Lower lobe of right lung (tissue), 2 donors: ENCODE measurements at regions not wholly inside any gene's neighbourhood (a gene's known extent, or its start where the extent isn't known, plus 50 kb on each side); places are given as distances from the start of the nearest gene placed in this dataset.

Experiments used
- ATAC-seq, 2 donors: fragments of 200-7000 bp; cut with Tn5 transposase; one replicate each; pipeline ENCODE4 v1.9.1; 2020 to 2022; ENCODE audit warnings: mild to moderate bottlenecking in 2 of 2, moderate library complexity in 2 of 2
- DNase-seq: peaks from one replicate; pipeline ENCODE4 v3.0.0-alpha.2; 2020
- H3K27ac ChIP-seq: fragments of 200-600 bp; one replicate; pipeline ENCODE4 v1.8.0; 2022
- H3K27me3 ChIP-seq: fragments of 200-600 bp; one replicate; pipeline ENCODE4 v1.8.0; 2022; ENCODE audit warnings: low read depth
- H3K36me3 ChIP-seq: fragments of 200-600 bp; one replicate; pipeline ENCODE4 v1.8.0; 2022; ENCODE audit warnings: mild to moderate bottlenecking
- H3K4me1 ChIP-seq: fragments of 200-600 bp; one replicate; pipeline ENCODE4 v1.8.0; 2022
- H3K4me3 ChIP-seq: fragments of 200-600 bp; one replicate; pipeline ENCODE4 v1.8.0; 2022; ENCODE audit warnings: mild to moderate bottlenecking
- H3K9me3 ChIP-seq: fragments of 200-600 bp; one replicate; pipeline ENCODE4 v1.8.0; 2022
- CTCF ChIP-seq: fragments of 200-600 bp; IDR thresholded peaks from one replicate; pipeline ENCODE4 v1.8.0; 2022; ENCODE audit warnings: antibody characterized with exemption, mild to moderate bottlenecking
- intact Hi-C: fragments of 100-400 bp; cut with DNase I; formaldehyde crosslinking; loops from one replicate; pipeline ENCODE4 v1.11.0; 2022
- donor health status: DM: no; HTN: yes; CAD: no; lungs with severe emphysema.

- DNase-seq = no peak
- Histone ChIP-seq H3K4me3 (no peak overlapping the region), H3K4me1 (no peaks in the 10 kb centered on the region), H3K27ac (no peak overlapping the region), H3K36me3 (no peaks in the 10 kb centered on the region), H3K27me3 (no peaks in the 10 kb centered on the region), H3K9me3 (no peaks in the 10 kb centered on the region)
- no peak for ATAC-seq
- intact Hi-C loops = no loop called here
- no peak for TF ChIP-seq CTCF
These were observed 2372.1 kb downstream of the MAT2B start for GRCh38 chr5:165877475-165877874.

GRCh38 chr5:165881259-165881658, 2375.8 kb downstream of the MAT2B start:
- Histone ChIP-seq H3K27ac (no peak overlapping the region), H3K9me3 (no peaks in the 10 kb centered on the region), H3K4me3 (no peak overlapping the region), H3K27me3 (no peaks in the 10 kb centered on the region), H3K4me1 (no peaks in the 10 kb centered on the region), H3K36me3 (no peaks in the 10 kb centered on the region)
- no peak for TF ChIP-seq CTCF
- DNase-seq = no peak
- ATAC-seq = no peak
- intact Hi-C loops = no loop called here

- Histone ChIP-seq H3K36me3 (no peaks in the 10 kb centered on the region), H3K4me1 (no peaks in the 10 kb centered on the region), H3K27me3 (no peaks in the 10 kb centered on the region), H3K9me3 (no peaks in the 10 kb centered on the region), H3K4me3 (no peak overlapping the region), H3K27ac (no peak overlapping the region)
- intact Hi-C loops = no loop called here
- ATAC-seq (no peak), DNase-seq (no peak)
- TF ChIP-seq CTCF = no peak
These were observed 2376.7 kb downstream of the MAT2B start for GRCh38 chr5:165882099-165882498.

GRCh38 chr5:165885623-165886350, 2380.4 kb downstream of the MAT2B start:
- intact Hi-C loops = no loop called here
- ATAC-seq (no peak), DNase-seq (no peak)
- Histone ChIP-seq H3K4me3 (no peak overlapping the region), H3K36me3 (no peaks in the 10 kb centered on the region), H3K27me3 (no peaks in the 10 kb centered on the region), H3K4me1 (no peaks in the 10 kb centered on the region), H3K27ac (no peak overlapping the region), H3K9me3 (no peaks in the 10 kb centered on the region)
- TF ChIP-seq CTCF = no peak

- Histone ChIP-seq H3K9me3 (no peaks in the 10 kb centered on the region), H3K4me1 (no peaks in the 10 kb centered on the region), H3K36me3 (no peaks in the 10 kb centered on the region), H3K4me3 (no peak overlapping the region), H3K27ac (no peak overlapping the region), H3K27me3 (no peaks in the 10 kb centered on the region)
- TF ChIP-seq CTCF = no peak
- ATAC-seq (no peak), DNase-seq (no peak)
- intact Hi-C loops = no loop called here
These were observed 2381.7 kb downstream of the MAT2B start for GRCh38 chr5:165887147-165887546.
